DND-41 (cell line): ENCODE measurements at regions not wholly inside any gene's neighbourhood (a gene's known extent, or its start where the extent isn't known, plus 50 kb on each side); places are given as distances from the start of the nearest gene placed in this dataset.

Source experiments
- ATAC-seq: fragments of 200-7000 bp; cut with Tn5 transposase; 3 replicates; pipeline ENCODE4 v1.9.1; 2021; ENCODE audit warnings: low read depth; ENCODE audit not compliant: insufficient read depth
- DNase-seq: peaks from one replicate; pipeline ENCODE4 v3.0.0-alpha.2; 2020
- H2AFZ ChIP-seq: 2 replicates; pipeline ENCODE4 v1.6.0; 2012; ENCODE audit warnings: low read depth, low read length
- H3K27ac ChIP-seq: 2 replicates; pipeline ENCODE4 v1.5.1; 2012; ENCODE audit warnings: low read length, inconsistent platforms
- H3K27me3 ChIP-seq: fragments of 200-600 bp; sonication (generic); 2 replicates; pipeline ENCODE4 v1.6.0; 2012; ENCODE audit warnings: low read length, mild to moderate bottlenecking, inconsistent platforms; ENCODE audit not compliant: insufficient read depth, poor library complexity
- H3K36me3 ChIP-seq: 2 replicates; pipeline ENCODE4 v1.5.1; 2012; ENCODE audit warnings: low read length, inconsistent platforms; ENCODE audit not compliant: insufficient read depth
- H3K4me1 ChIP-seq: 2 replicates; pipeline ENCODE4 v1.5.1; 2012; ENCODE audit warnings: mild to moderate bottlenecking, low read length; ENCODE audit not compliant: insufficient read depth
- H3K4me2 ChIP-seq: 2 replicates; pipeline ENCODE4 v1.6.0; 2012; ENCODE audit warnings: mild to moderate bottlenecking, moderate library complexity, low read length, inconsistent platforms; ENCODE audit not compliant: insufficient read depth
- H3K4me3 ChIP-seq, 2 experiments: fragments of 200-600 bp in 1 of 2; shearing (Covaris generic) in 1 of 2; 2 replicates each; pipeline ENCODE4 v1.5.1; 2012 to 2016; ENCODE audit warnings: inconsistent platforms in 2 of 2, low read length in 2 of 2, mild to moderate bottlenecking in 2 of 2, low read depth in 1 of 2, moderate library complexity in 1 of 2
- H3K79me2 ChIP-seq: 2 replicates; pipeline ENCODE4 v1.6.0; 2012; ENCODE audit warnings: low read length, inconsistent platforms; ENCODE audit not compliant: insufficient read depth
- H3K9ac ChIP-seq: 2 replicates; pipeline ENCODE4 v1.6.0; 2012; ENCODE audit warnings: low read depth, mild to moderate bottlenecking, inconsistent platforms, low read length, moderate library complexity
- H3K9me3 ChIP-seq: 2 replicates; pipeline ENCODE4 v1.5.1; 2012; ENCODE audit warnings: low read length, moderate library complexity, mild to moderate bottlenecking, inconsistent platforms; ENCODE audit not compliant: insufficient read depth, severe bottlenecking
- H4K20me1 ChIP-seq: 2 replicates; pipeline ENCODE4 v1.6.0; 2012; ENCODE audit warnings: low read length; ENCODE audit not compliant: insufficient read depth
- EZH2 ChIP-seq: IDR thresholded peaks from 3 replicates; pipeline ENCODE4 v1.6.1; 2012; ENCODE audit warnings: borderline replicate concordance, low read depth, mild to moderate bottlenecking, moderate library complexity, low read length, inconsistent platforms; ENCODE audit not compliant: severe bottlenecking
- TF ChIP-seq, protein P1 (sequence below): IDR thresholded peaks from 2 replicates; pipeline ENCODE4 v1.5.1; 2012; ENCODE audit warnings: borderline replicate concordance, low read length, moderate library complexity, mild to moderate bottlenecking; ENCODE audit not compliant: poor library complexity, severe bottlenecking; ENCODE audit errors: extremely low read depth

DNA sequence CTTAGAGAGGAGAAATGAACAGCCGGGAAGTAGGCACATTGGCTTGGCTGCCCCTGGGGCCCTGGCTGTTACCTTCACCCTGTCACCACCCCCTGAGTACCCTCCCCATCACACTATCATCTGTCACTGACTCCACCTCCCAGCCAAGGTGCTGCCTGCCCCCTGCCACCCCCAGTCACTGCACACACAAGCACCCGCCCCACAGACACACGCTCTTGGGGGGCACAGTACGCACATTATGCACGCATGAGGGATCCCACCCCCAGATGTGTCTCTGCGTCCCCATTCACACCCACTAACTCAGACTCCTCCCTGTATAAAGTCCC lies 223.3 kb downstream of the PTPRU start:
- H3K27ac ChIP-seq: no peak overlapping the region
- H3K4me2 ChIP-seq: no peak overlapping the region
- no peak overlapping the region for H2AFZ ChIP-seq
- peaks cover 11% of the 10 kb centered on the region for H3K27me3 ChIP-seq
- H3K9ac ChIP-seq: no peak overlapping the region
- H3K4me1 ChIP-seq: no peaks in the 10 kb centered on the region
- no peaks in the 10 kb centered on the region for H3K36me3 ChIP-seq
- H3K4me3 ChIP-seq: no peak overlapping the region
- no peaks in the 10 kb centered on the region for H3K9me3 ChIP-seq
- no peak for ATAC-seq
- no peak for DNase-seq
- TF ChIP-seq, protein P1, sequence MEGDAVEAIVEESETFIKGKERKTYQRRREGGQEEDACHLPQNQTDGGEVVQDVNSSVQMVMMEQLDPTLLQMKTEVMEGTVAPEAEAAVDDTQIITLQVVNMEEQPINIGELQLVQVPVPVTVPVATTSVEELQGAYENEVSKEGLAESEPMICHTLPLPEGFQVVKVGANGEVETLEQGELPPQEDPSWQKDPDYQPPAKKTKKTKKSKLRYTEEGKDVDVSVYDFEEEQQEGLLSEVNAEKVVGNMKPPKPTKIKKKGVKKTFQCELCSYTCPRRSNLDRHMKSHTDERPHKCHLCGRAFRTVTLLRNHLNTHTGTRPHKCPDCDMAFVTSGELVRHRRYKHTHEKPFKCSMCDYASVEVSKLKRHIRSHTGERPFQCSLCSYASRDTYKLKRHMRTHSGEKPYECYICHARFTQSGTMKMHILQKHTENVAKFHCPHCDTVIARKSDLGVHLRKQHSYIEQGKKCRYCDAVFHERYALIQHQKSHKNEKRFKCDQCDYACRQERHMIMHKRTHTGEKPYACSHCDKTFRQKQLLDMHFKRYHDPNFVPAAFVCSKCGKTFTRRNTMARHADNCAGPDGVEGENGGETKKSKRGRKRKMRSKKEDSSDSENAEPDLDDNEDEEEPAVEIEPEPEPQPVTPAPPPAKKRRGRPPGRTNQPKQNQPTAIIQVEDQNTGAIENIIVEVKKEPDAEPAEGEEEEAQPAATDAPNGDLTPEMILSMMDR: no peak
- TF ChIP-seq EZH2: no peak
- no peaks in the 10 kb centered on the region for H3K79me2 ChIP-seq
- no peaks in the 10 kb centered on the region; the same call in 1 of the 2 replicates for H4K20me1 ChIP-seq

DNA sequence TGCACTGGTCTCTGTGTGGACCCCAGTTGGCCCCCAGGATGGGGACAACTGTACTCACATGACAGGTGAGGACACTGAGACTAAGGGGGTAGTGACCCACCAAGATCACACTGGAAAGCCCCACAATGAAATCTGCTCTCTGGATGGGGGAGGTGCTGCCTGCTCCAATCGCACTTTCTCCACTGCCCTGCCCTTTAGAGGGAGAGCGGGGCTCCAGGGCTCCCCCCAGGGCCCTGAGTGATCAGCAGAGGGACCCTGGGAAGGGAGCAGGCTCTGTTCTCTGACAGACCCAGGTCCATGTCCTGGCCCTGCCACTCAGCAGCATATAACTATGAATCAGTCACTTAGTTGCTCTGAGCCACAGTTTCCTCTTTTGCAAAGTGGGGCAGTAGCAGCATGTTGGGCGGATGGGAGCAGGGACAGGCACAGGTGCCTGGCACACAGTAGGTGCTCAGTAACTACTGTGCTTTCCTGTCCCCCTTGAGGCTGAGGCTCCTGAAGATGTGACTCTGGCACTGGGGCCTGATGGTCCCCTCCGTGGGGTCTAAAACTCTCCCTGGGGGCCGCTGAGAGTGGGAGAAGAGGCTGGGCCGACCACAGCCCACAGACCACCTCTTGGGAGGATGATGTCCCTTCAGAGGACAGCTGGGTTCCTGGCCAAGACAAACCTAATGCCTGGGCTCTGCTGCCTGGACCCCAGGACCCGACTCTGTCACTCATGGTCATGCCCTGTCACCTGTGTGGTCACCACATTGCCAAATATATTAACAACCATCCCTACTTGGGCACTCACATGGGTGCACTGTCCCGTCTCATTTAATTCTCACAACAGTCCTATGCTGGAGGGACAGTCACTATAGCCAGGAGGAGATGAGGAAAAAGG lies 222.7 kb downstream of the PTPRU start:
- H3K4me2 ChIP-seq: no peak overlapping the region
- no peaks in the 10 kb centered on the region for H3K36me3 ChIP-seq
- no peak overlapping the region for H2AFZ ChIP-seq
- DNase-seq (no peak), ATAC-seq (no peak)
- TF ChIP-seq, protein P1: no peak
- TF ChIP-seq EZH2: no peak
- H3K79me2 ChIP-seq: no peaks in the 10 kb centered on the region
- H3K9me3 ChIP-seq: no peaks in the 10 kb centered on the region
- H3K27ac ChIP-seq: no peak overlapping the region
- peaks cover 1% of the 10 kb centered on the region; the same call in 1 of the 2 replicates for H4K20me1 ChIP-seq
- no peak overlapping the region for H3K4me3 ChIP-seq
- no peak overlapping the region for H3K9ac ChIP-seq
- H3K4me1 ChIP-seq: no peaks in the 10 kb centered on the region
- peaks cover 11% of the 10 kb centered on the region for H3K27me3 ChIP-seq

DNA sequence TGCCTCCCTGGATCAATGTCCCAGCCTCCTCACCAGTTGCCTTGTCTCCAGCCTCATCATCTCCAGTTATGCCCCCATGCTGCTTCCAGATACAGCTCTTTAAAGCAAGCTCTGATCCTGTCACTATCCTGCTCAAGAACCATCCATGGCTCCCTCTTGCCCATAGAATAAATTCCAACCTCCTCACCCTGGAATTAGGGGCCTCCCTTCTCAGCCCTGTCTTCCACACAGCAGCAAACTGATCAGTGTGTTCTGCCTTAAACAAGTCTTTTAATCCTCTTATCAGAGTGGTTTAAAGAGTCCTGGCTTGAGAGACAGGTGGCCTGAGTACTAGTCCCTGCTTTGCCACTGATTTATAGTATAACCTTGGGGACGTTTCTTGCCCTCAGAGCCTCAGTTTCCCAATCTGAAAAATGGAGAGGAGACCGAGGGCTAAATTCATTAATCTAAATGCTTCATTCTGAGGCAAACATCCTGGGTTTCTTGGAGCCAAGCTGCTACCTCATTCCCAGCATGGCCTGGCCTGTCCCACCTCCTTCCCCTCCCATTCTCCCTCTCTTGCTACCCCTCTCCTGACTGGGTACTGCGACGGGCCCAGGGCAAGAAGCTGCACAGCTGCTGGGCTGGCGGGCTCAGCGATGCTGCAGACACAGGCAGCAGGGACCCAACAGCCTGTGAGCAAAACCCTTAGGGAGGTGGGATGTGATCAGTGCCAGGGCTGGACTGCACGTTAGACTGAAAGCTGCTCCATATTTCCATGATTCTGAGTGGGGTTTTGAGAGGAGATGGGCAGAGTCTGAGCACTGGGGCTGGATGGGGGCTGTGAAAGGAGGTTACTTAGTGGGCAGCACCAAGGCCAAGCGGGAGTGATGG lies 221.4 kb downstream of the PTPRU start:
- peaks cover 12% of the 10 kb centered on the region for H3K27me3 ChIP-seq
- H3K79me2 ChIP-seq: no peaks in the 10 kb centered on the region
- no peak for TF ChIP-seq EZH2
- TF ChIP-seq, protein P1: no peak
- no peak overlapping the region for H3K4me2 ChIP-seq
- H3K27ac ChIP-seq: no peak overlapping the region
- no peak for DNase-seq
- no peak overlapping the region for H2AFZ ChIP-seq
- H3K4me1 ChIP-seq: no peaks in the 10 kb centered on the region
- H3K36me3 ChIP-seq: no peaks in the 10 kb centered on the region
- H3K9ac ChIP-seq: no peak overlapping the region
- H3K9me3 ChIP-seq: no peaks in the 10 kb centered on the region
- H4K20me1 ChIP-seq: peaks cover 4% of the 10 kb centered on the region; the same call in 1 of the 2 replicates
- ATAC-seq: no peak
- no peak overlapping the region for H3K4me3 ChIP-seq
